Stimulated activated CD4-positive, alpha-beta T cell treated with anti-CD3 and anti-CD28 coated beads, TNF-alpha, amount 100 ng/mL, for 24 hours (primary cell): ENCODE measurements at regions not wholly inside any gene's neighbourhood (a gene's known extent, or its start where the extent isn't known, plus 50 kb on each side); places are given as distances from the start of the nearest gene placed in this dataset.
A peak's percentile ranks its signal among the peaks of the same experiment; 100 is the strongest.

ENCODE experiments used
- DNase-seq, 3 experiments: peaks; one replicate each; pipeline ENCODE4 v3.0.0-alpha.2; 2020; ENCODE audit warnings: low read depth in 3 of 3

- DNase-seq, result no peak
Measured at GRCh38 chr3:124178531-124178930, 186.6 kb upstream of the ROPN1 start.

- DNase-seq, result no peak
Measured at GRCh38 chr3:124200407-124200806, 208.5 kb upstream of the ROPN1 start.

GRCh38 chr3:124201226-124201625, 209.3 kb upstream of the ROPN1 start:
- DNase-seq, result no peak

- no peak for DNase-seq
Measured at GRCh38 chr3:124201786-124202185, 209.9 kb upstream of the ROPN1 start.

GRCh38 chr3:124202754-124203153, 210.8 kb upstream of the ROPN1 start:
- no peak for DNase-seq

- no peak for DNase-seq
Measured at GRCh38 chr3:124203292-124203691, 211.4 kb upstream of the ROPN1 start.

GRCh38 chr3:124206225-124207055, 214.5 kb upstream of the ROPN1 start:
- no peak for DNase-seq

GRCh38 chr3:124207077-124207476, 215.2 kb upstream of the ROPN1 start:
- DNase-seq, result no peak

GRCh38 chr3:124207873-124208485, 216.1 kb upstream of the ROPN1 start:
- DNase-seq, result no peak

- DNase-seq, result no peak
Measured at GRCh38 chr3:124209426-124209825, 217.5 kb upstream of the ROPN1 start.

GRCh38 chr3:124210899-124211298, 219.0 kb upstream of the ROPN1 start:
- no peak for DNase-seq

- no peak for DNase-seq
Measured at GRCh38 chr3:124213641-124214040, 221.7 kb upstream of the ROPN1 start.

- DNase-seq, result peak in 1 of 3 experiments; percentile 2
Measured at GRCh38 chr3:124217542-124217941, 225.6 kb upstream of the ROPN1 start.

- no peak for DNase-seq
Measured at GRCh38 chr3:124221422-124221821, 229.5 kb upstream of the ROPN1 start.

- no peak for DNase-seq
Measured at GRCh38 chr3:124223853-124224252, 231.9 kb upstream of the ROPN1 start.

GRCh38 chr3:124227150-124227630, 235.3 kb upstream of the ROPN1 start:
- DNase-seq, result no peak

GRCh38 chr3:124229420-124229819, 237.5 kb upstream of the ROPN1 start:
- DNase-seq, result no peak

- DNase-seq, result no peak
Measured at GRCh38 chr3:124229836-124230235, 237.9 kb upstream of the ROPN1 start.

GRCh38 chr3:124230432-124230831, 238.5 kb upstream of the ROPN1 start:
- no peak for DNase-seq

- DNase-seq, result no peak
Measured at GRCh38 chr3:124230998-124231397, 239.1 kb upstream of the ROPN1 start.

GRCh38 chr3:124234852-124235252, 242.9 kb upstream of the ROPN1 start:
- no peak for DNase-seq

- no peak for DNase-seq
Measured at GRCh38 chr3:124235446-124235845, 243.5 kb upstream of the ROPN1 start.

GRCh38 chr3:124243177-124243859, 251.4 kb upstream of the ROPN1 start:
- no peak for DNase-seq
